HG03045 (cell line): ENCODE measurements at regions not wholly inside any gene's neighbourhood (a gene's known extent, or its start where the extent isn't known, plus 50 kb on each side); places are given as distances from the start of the nearest gene placed in this dataset.

ENCODE experiments used
- ATAC-seq: cut with Tn5 transposase; IDR thresholded peaks from one replicate; pipeline ENCODE4 v1.9.1; 2021; ENCODE audit warnings: mild to moderate bottlenecking, moderate library complexity; ENCODE audit not compliant: unreplicated experiment

- ATAC-seq: no peak
Measured at GRCh38 chr4:11487139-11487538, 58.4 kb upstream of the HS3ST1 start.

GRCh38 chr4:11485926-11486325 is 57.2 kb upstream of the HS3ST1 start:
- ATAC-seq: no peak

- no peak for ATAC-seq
Measured at GRCh38 chr4:11484531-11484930, 55.8 kb upstream of the HS3ST1 start.

- ATAC-seq: no peak
Measured at GRCh38 chr4:11483046-11483445, 54.4 kb upstream of the HS3ST1 start.

- no peak for ATAC-seq
Measured at GRCh38 chr4:11480683-11481082, 52.0 kb upstream of the HS3ST1 start.
